B cell (primary cell): ENCODE measurements at regions not wholly inside any gene's neighbourhood (a gene's known extent, or its start where the extent isn't known, plus 50 kb on each side); places are given as distances from the start of the nearest gene placed in this dataset.
"Not testable (repeated sequence)": the region's sequence is repeated elsewhere in the genome, so short reads cannot be mapped to it uniquely, and the experiment has no call there.

Source experiments
- ATAC-seq: fragments of 200-7000 bp; cut with Tn5 transposase; one replicate; pipeline ENCODE4 v1.10.0; 2021; ENCODE audit warnings: low read depth, mild to moderate bottlenecking, moderate number of reproducible peaks, moderate library complexity
- CTCF ChIA-PET: fragments of 350-600 bp; sonication (Branson Sonifier 250); formaldehyde crosslinking; loops from one replicate; lab custom pipeline; 2021; ENCODE audit warnings: antibody characterized with exemption, inconsistent platforms; lab: Charles Lee
- POLR2A ChIA-PET: fragments of 350-600 bp; sonication (Branson Sonifier 250); formaldehyde crosslinking; loops from one replicate; lab custom pipeline; 2021; ENCODE audit warnings: antibody characterized with exemption; lab: Charles Lee
- DNase-seq: peaks from one replicate; pipeline ENCODE4 v3.0.0; 2013
- H2AFZ ChIP-seq: 2 replicates; pipeline ENCODE4 v1.6.1; 2012; ENCODE audit warnings: mild to moderate bottlenecking, low read depth, low read length; ENCODE audit not compliant: insufficient read depth, poor library complexity, severe bottlenecking
- H3K27ac ChIP-seq, 2 donors: 1 replicate in 1 of 2; 2 replicates in 1 of 2; pipeline ENCODE4 v1.5.1; 2012 to 2013; ENCODE audit warnings: low read length in 2 of 2, mild to moderate bottlenecking in 2 of 2, moderate library complexity in 1 of 2
- H3K27me3 ChIP-seq, 4 experiments: fragments of 200-600 bp in 1 of 4; sonication (generic) in 1 of 4; replicated peaks in 1 of 4; 1 replicate in 2 of 4; 2 replicates in 2 of 4; pipeline versions ENCODE4 v1.6.1 to v1.7.0; 2013 to 2016; ENCODE audit warnings: low read length in 3 of 4, mild to moderate bottlenecking in 2 of 4, mixed read lengths in 1 of 4, moderate library complexity in 1 of 4; ENCODE audit not compliant: insufficient read depth in 4 of 4, control insufficient read depth in 3 of 4; ENCODE audit errors: control extremely low read depth in 1 of 4
- H3K36me3 ChIP-seq, 2 experiments: replicated peaks in 1 of 2; 1 replicate in 1 of 2; 2 replicates in 1 of 2; pipeline versions ENCODE4 v1.6.1 to v1.7.1; 2013; ENCODE audit warnings: low read length in 1 of 2; ENCODE audit not compliant: insufficient read depth in 2 of 2, control insufficient read depth in 1 of 2; ENCODE audit errors: control extremely low read depth in 1 of 2, extremely low read depth in 1 of 2
- H3K4me1 ChIP-seq, 2 donors: fragments of 200-600 bp in 1 of 2; sonication (generic) in 1 of 2; 1 replicate in 1 of 2; 2 replicates in 1 of 2; pipeline versions ENCODE4 v1.5.1 to v1.6.1; 2013 to 2017; ENCODE audit warnings: low read length in 2 of 2; ENCODE audit not compliant: control insufficient read depth in 2 of 2, insufficient read depth in 2 of 2
- H3K4me2 ChIP-seq: replicated peaks from 2 replicates; pipeline ENCODE3; 2012; ENCODE audit warnings: mild to moderate bottlenecking, low read depth, low read length; ENCODE audit not compliant: poor library complexity, severe bottlenecking
- H3K4me3 ChIP-seq, 5 experiments: fragments of 200-600 bp in 1 of 5; sonication (generic) in 1 of 5; 1 replicate in 3 of 5; 2 replicates in 2 of 5; pipeline versions ENCODE4 v1.5.1 to v1.7.0; 2011 to 2016; ENCODE audit warnings: low read length in 4 of 5, mild to moderate bottlenecking in 4 of 5, low read depth in 2 of 5, control low read depth in 1 of 5, moderate library complexity in 1 of 5; ENCODE audit not compliant: insufficient read depth in 1 of 5; ENCODE audit errors: control extremely low read depth in 1 of 5, extremely low read depth in 1 of 5
- H3K79me2 ChIP-seq: fragments of 200-600 bp; sonication (generic); one replicate; pipeline ENCODE4 v1.6.0; 2016; ENCODE audit warnings: low read length; ENCODE audit not compliant: control insufficient read depth, insufficient read depth
- H3K9ac ChIP-seq: fragments of 200-600 bp; sonication (generic); 2 replicates; pipeline ENCODE4 v1.6.1; 2017; ENCODE audit warnings: mild to moderate bottlenecking, low read length, moderate library complexity
- H3K9me3 ChIP-seq, 3 donors: one replicate each; pipeline versions ENCODE4 v1.6.1 to v1.7.1; 2013; ENCODE audit warnings: low read length in 2 of 3; ENCODE audit not compliant: control insufficient read depth in 2 of 3, insufficient read depth in 1 of 3; ENCODE audit errors: control extremely low read depth in 1 of 3
- H4K20me1 ChIP-seq: 2 replicates; pipeline ENCODE4 v1.6.0; 2012; ENCODE audit warnings: mild to moderate bottlenecking, low read length; ENCODE audit not compliant: insufficient read depth, control insufficient read depth, poor library complexity, severe bottlenecking
- H3K27ac Mint-ChIP-seq: one replicate; pipeline ENCODE4 v1.8.0; 2021; ENCODE audit warnings: mixed read lengths
- H3K27me3 Mint-ChIP-seq: one replicate; pipeline ENCODE4 v1.8.0; 2021; ENCODE audit warnings: mixed read lengths
- H3K4me1 Mint-ChIP-seq: one replicate; pipeline ENCODE4 v1.8.0; 2021; ENCODE audit warnings: mixed read lengths
- H3K4me3 Mint-ChIP-seq: one replicate; pipeline ENCODE4 v1.8.0; 2021; ENCODE audit warnings: mixed read lengths
- H3K9me3 Mint-ChIP-seq: one replicate; pipeline ENCODE4 v1.8.0; 2022; ENCODE audit warnings: mixed read lengths; ENCODE audit not compliant: insufficient read depth
- EZH2 ChIP-seq: IDR thresholded peaks from 2 replicates; pipeline ENCODE4 v1.6.1; 2012; ENCODE audit warnings: borderline replicate concordance, low read depth, mild to moderate bottlenecking, moderate library complexity, low read length; ENCODE audit not compliant: insufficient read depth, poor library complexity, severe bottlenecking
- WGBS: methylation state at CpG from one replicate; pipeline ENCODE4 v1.1.5; 2013; ENCODE audit warnings: missing lambda C conversion rate; ENCODE audit not compliant: insufficient coverage; 5-methylcytosine and 5-hydroxymethylcytosine counted together
- intact Hi-C: fragments of 100-400 bp; cut with micrococcal nuclease; formaldehyde crosslinking; loops from one replicate; pipeline ENCODE4 v1.10.0; 2022
- TF ChIP-seq, protein P1 (sequence below): fragments of 200-600 bp; IDR thresholded peaks from one replicate; pipeline ENCODE4 v1.8.0; 2022; ENCODE audit warnings: antibody characterized with exemption, mild to moderate bottlenecking

DNA sequence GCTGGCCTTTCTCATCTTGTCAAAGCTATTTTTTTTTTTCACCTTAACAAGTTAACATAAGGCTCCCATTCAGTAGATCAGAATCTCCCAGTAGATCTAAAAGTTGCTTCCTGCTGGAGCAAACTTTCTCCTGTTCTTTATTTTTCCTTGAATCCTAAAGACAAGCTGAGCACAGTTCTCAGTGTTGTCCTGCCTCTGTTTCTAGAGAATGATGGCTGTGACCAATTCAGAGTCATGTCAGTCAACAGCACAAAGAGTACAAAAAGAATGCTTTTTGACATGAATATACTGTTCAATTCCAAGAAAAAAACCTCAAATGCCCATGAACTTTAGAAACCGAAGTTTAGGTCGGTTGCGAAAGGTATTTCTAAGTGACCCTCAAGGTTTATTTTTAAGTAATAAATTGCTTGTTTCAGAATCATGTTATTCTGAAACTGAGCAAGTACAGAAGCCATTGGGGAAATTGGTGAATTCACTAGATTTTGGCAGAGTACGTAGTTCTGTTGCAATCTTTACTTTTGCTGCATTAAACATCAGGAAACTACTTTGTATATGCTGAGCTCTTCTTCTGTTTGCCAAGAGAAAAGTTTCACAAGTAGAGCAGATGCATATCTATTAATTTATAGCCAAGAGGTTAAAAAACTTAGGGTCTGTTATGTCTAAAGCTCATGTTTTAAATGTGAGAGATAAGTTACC lies 161.7 kb upstream of the RPS23 start:
- Histone ChIP-seq H3K79me2 (no peaks in the 10 kb centered on the region), H3K4me2 (no peak overlapping the region), H3K4me1 (no peaks in the 10 kb centered on the region), H3K27me3 (no peaks in the 10 kb centered on the region), H3K27ac (no peak overlapping the region), H3K9me3 (no peaks in the 10 kb centered on the region), H3K36me3 (no peaks in the 10 kb centered on the region), H2AFZ (no peak overlapping the region), H4K20me1 (no peaks in the 10 kb centered on the region), H3K9ac (no peak overlapping the region), H3K4me3 (no peak overlapping the region)
- peaks cover 4% of the 10 kb centered on the region for H3K9me3 Mint-ChIP-seq
- ATAC-seq (no peak), DNase-seq (no peak)
- peaks cover 2% of the 10 kb centered on the region for H3K27me3 Mint-ChIP-seq
- TF ChIP-seq EZH2, result no peak
- TF ChIP-seq, protein P1, sequence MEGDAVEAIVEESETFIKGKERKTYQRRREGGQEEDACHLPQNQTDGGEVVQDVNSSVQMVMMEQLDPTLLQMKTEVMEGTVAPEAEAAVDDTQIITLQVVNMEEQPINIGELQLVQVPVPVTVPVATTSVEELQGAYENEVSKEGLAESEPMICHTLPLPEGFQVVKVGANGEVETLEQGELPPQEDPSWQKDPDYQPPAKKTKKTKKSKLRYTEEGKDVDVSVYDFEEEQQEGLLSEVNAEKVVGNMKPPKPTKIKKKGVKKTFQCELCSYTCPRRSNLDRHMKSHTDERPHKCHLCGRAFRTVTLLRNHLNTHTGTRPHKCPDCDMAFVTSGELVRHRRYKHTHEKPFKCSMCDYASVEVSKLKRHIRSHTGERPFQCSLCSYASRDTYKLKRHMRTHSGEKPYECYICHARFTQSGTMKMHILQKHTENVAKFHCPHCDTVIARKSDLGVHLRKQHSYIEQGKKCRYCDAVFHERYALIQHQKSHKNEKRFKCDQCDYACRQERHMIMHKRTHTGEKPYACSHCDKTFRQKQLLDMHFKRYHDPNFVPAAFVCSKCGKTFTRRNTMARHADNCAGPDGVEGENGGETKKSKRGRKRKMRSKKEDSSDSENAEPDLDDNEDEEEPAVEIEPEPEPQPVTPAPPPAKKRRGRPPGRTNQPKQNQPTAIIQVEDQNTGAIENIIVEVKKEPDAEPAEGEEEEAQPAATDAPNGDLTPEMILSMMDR, result no peak
- WGBS, result 93% methylated on average over 2 of the region's 4 CpGs
- no peaks in the 10 kb centered on the region for H3K4me1 Mint-ChIP-seq
- intact Hi-C loops, result no loop called here
- POLR2A ChIA-PET, result no interaction called here
- CTCF ChIA-PET, result no interaction called here
- no peak overlapping the region for H3K4me3 Mint-ChIP-seq
- no peak overlapping the region for H3K27ac Mint-ChIP-seq

DNA sequence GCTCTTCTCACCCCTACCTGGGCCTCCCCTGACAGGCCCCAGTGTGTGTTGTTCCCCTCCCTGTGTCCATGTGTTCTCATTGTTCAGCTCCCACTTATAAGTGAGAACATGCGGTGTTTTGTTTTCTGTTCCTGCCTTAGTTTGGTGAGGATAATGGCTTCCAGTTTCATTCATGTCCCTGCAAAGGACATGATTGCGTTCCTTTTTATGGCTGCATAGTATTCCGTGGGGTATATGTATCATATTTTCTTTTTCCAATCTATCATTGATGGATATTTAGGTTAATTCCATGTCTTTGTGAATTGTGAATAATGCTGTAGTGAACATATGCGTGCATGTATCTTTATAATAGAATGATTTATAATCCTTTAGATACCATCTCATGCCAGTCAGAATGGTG lies 159.4 kb upstream of the RPS23 start:
- DNase-seq, H3K4me1 ChIP-seq, H3K9ac ChIP-seq, H3K9me3 ChIP-seq, H2AFZ ChIP-seq, H3K27me3 ChIP-seq, H3K36me3 ChIP-seq, H3K4me3 ChIP-seq, H3K4me2 ChIP-seq, H4K20me1 ChIP-seq, intact Hi-C loops, H3K9me3 Mint-ChIP-seq, H3K4me3 Mint-ChIP-seq, H3K27ac Mint-ChIP-seq, ATAC-seq, POLR2A ChIA-PET, H3K4me1 Mint-ChIP-seq, H3K27me3 Mint-ChIP-seq, H3K27ac ChIP-seq, CTCF ChIA-PET, H3K79me2 ChIP-seq: not testable (repeated sequence)
- no CpG with 5 or more reads among the region's 4 CpGs for WGBS
